HG03280 (cell line): ENCODE measurements at regions not wholly inside any gene's neighbourhood (a gene's known extent, or its start where the extent isn't known, plus 50 kb on each side); places are given as distances from the start of the nearest gene placed in this dataset.

Experiments
- ATAC-seq: cut with Tn5 transposase; IDR thresholded peaks from one replicate; pipeline ENCODE4 v1.9.1; 2021; ENCODE audit warnings: mild to moderate bottlenecking, moderate library complexity; ENCODE audit not compliant: unreplicated experiment

GRCh38 chr2:217031445-217031844, 171.6 kb upstream of the TNP1 start:
- no peak for ATAC-seq

DNA sequence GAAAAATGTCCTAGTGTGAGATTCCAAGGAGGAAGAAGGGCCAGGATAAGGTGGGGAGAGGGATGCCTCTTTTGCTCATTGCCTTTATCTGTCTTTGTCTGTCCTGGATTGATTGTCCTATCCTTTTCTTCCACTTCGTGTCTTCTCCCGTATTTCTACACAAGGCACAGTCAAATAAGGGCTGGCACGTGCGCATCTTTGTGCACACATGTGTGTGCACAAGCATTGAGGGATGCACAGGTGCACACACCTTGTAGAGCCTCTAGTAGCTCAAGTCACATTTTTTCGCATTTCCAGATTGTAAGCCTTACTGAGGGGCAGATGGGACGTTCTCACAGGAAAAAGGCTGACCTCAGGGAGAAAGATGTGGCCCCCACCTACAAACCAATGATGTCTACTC, 170.2 kb upstream of the TNP1 start:
- no peak for ATAC-seq

DNA sequence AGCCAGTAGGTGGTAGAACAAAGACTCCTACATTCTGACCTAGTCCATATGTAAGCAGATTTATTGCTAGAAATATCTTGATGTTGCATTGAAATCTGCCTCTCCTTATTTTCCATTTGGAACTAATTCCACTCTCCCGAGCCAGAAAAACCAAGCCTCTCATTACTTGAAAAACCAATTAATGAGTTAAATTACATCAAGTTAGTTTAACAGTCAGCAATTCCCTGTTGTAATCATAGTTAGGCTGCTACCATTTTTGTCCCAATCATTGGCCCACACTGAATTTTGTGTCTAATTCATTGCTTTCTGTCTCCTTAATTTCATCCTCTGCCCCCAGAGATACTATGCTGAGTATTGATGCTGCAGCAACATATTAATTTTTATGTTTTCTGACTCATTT, 168.3 kb upstream of the TNP1 start:
- ATAC-seq: no peak

DNA sequence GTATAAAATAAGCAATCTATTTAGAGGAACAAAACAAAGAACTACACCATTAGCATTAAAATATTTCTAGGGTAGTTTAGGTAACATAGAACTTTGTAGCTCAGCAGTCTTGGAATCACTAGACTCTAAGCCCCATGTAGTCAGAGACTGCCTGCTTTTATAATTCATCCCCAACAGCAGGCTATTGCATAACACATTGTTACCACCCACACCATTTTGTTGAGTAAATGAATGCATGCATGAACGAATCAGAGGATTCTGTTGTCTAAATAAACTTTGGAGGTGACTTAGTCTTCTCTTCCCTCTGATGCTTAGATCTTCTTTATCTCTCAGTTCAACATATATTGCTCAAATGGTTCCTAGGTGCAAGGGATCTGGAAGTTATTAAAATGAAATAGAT, 167.6 kb upstream of the TNP1 start:
- ATAC-seq: no peak

- no peak for ATAC-seq
Observed at GRCh38 chr2:217026569-217026968, 166.7 kb upstream of the TNP1 start.

DNA sequence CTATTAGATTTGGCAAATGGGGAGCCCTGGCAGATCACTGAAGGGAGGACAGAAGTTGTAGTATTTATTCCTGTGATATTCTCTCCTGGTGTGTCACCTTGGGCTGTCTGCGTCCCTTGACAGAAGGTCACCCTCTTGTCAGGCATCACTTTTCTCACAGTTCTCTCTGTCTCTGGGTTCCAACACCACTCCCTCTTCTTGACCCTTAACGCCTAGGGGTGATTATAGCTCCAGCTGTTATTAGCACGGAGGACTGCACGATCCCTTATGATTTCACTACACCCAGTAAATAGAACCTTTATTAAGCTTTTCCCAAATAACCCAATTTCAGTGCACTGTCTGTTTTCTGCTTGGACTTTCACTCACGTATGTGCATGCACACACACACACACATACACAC, 166.3 kb upstream of the TNP1 start:
- ATAC-seq: no peak

DNA sequence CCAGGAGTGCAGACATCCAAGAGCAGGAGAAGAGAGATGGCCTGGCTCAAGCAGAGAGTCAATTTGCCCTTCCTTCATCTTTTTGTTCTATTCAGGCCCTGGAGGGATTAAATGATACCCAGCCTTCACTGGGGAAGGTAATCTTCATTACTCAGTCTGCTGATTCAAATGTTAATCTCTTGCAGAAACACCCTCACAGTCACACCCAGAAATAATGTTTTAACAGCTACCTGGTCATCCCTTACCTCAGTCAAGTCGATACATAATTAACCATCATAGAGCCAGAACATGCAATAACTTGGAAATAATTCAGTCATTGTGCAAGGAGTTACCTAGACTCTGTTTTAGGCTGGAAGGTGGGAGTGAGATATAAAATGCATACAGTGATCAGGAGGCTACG, 163.7 kb upstream of the TNP1 start:
- no peak for ATAC-seq

DNA sequence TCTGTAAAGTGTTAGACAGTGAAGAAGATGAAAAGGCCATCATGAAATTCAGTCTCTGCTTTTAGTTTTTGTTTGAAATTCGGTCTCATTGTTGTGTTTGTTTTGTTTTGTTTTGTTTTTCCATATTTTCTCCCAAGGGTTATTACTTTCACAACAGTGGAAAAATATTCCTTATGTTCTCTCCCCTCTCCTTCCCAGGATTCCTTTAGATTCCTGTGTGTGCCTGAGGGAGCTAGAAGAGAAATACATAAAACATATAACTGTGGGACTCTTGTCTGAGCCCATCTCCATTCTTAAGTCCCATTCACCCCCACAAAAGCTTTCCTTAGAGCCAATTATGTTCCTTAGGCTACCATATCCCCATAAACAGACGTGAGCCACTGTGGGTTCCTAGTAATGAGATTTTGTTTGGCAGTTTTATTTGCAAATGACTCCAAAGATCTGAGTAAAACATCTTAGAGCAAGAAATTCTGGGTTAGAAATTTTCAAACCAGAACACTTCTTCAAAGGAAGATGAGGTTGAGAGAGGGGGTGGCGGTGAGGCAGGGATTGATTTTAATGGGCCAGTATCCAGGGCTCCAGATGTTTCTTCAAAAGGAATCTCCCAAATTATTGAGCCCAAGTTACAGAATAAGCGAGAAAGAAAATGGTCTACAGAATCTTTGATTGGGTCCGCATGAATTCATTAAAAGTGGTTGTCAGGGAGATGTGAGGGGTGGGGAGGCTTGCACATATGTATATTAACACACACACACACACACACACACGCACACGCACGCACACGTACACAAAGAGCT, 157.8 kb upstream of the TNP1 start:
- ATAC-seq: no peak

DNA sequence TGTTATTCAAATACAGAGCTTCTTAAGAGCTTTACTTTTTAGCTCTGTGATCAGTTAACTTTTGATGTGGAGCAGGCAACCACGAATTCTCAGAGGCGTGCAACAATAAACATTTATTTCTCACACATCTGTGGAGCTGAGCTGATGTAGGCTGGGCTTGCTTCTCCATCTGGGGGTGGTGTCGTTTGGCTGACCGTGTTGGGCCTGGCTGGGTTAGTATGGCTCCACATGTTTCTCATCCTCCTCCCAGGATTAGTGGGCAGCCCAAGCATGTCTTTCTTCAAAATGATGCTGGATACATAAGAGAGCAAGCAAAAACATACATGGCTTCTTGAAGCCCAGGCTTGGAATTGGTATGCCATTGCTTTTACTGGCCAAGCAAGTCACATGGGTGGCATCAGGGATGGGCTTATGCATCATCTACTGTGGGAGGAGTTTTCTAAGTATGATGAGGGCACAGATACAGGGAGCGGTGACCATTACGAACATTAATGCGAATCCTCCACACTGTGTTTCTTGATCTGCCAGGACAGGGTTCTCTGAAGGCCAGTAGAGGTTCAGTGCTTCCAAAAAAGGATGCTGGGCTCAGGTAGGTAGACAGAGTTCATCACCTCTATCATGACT, 157.0 kb upstream of the TNP1 start:
- no peak for ATAC-seq

GRCh38 chr2:217014328-217015105, 154.7 kb upstream of the TNP1 start:
- no peak for ATAC-seq

GRCh38 chr2:217013926-217014325, 154.1 kb upstream of the TNP1 start:
- ATAC-seq: no peak

DNA sequence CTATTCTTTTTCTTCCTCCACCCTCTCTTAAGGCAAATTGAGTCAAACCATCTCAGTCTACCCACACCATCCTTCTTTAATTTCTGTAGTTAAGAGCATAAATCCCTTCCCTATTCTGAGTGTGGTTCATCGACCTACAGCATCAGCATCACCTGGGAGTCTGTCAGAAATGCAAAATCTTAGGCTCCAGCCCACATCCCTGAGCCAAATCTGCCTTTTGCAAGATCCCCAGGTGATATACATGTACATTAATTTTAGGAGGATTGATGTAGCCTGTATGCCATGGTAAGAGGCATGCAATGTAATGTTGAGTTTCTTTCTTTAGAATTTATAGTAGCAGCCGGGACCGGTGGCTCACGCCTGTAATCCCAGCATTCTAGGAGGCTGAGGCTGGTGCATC, 151.7 kb upstream of the TNP1 start:
- no peak for ATAC-seq

GRCh38 chr2:217010173-217010572, 150.3 kb upstream of the TNP1 start:
- no peak for ATAC-seq

GRCh38 chr2:217008794-217009193, 148.9 kb upstream of the TNP1 start:
- no peak for ATAC-seq

DNA sequence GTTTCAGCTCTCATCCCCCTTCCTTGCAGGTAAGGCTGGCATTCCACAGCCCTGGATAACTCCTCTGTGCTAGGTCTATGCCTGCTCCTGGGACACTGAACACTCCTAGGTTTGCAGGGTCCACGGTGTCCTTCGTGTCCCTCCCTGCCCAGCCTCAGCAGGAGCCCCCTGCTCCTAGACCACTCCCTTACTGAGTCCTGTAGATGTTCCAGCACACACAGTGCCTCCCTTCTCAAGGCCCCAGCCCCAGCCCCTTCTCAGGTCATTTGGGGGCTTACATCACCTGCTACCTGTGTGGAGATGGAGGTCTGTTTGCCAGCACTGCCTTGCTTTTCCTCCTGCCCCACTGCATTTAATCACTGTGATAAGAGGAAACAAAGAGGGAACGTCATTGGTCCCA, 146.4 kb upstream of the TNP1 start:
- no peak for ATAC-seq

DNA sequence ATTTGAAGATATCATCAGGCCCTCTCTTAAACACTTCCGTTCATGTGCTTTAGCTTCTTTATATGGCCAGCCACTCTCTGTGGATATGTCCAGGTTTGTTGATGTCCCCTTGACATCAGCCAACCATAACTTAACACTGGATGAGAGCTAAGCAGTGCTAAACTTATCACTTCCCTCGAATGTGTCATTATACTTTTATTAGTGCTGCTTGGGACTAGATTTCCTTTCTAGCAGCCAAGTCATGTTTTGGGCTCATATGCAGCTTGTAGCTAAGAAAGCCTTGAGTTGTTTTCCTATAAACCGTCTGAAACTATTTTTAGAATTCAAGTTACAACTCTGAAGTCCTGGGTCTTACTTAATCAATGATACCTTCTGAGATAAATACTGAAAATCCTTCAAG, 144.8 kb upstream of the TNP1 start:
- ATAC-seq: no peak

- ATAC-seq: no peak
Observed at GRCh38 chr2:217001740-217002139, 141.9 kb upstream of the TNP1 start.

DNA sequence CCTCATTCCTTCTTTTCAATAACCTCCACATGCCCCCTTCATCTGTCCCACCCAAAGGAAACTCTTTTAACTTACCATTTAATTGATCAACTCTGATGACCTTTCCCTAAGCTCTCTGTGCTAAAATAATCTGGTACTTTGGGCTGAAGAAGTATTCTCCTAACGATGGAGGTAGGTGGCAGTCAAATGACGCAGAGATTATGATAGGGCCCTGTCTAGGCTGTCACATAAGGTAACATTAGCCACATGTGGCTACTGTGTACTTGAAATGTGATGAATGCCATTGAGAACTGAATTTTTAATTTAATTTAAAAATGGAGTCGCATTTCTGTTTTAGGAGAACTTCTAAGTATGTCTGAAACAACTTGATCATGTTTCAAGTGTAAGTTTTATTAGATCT, 140.5 kb upstream of the TNP1 start:
- no peak for ATAC-seq

- ATAC-seq: no peak
Observed at GRCh38 chr2:216996279-216996845, 136.5 kb upstream of the TNP1 start.

DNA sequence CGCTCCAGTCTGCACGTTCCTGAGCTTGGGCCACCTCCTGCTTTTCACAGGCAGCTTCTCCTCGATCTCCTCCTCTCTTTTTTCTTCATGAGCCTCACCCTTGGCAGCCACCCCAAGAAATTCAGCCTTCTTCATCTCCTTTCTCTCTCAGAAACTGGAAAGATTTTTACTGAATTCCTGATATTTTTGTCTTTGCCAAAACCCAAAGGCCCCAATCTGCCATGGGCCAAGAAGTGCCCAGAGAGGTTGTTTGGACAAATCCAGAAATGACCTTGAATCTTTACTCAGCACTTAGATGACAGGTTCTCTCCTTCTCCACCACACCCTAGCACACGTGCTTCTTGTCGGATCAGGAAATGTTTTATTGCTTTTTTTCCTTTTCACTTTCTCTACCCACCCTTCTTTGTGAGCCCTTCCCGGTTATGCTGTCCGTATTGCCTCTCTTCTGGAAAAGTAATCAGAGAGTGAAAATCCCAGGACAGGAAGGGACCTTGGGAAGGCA, 134.5 kb upstream of the TNP1 start:
- ATAC-seq: no peak

DNA sequence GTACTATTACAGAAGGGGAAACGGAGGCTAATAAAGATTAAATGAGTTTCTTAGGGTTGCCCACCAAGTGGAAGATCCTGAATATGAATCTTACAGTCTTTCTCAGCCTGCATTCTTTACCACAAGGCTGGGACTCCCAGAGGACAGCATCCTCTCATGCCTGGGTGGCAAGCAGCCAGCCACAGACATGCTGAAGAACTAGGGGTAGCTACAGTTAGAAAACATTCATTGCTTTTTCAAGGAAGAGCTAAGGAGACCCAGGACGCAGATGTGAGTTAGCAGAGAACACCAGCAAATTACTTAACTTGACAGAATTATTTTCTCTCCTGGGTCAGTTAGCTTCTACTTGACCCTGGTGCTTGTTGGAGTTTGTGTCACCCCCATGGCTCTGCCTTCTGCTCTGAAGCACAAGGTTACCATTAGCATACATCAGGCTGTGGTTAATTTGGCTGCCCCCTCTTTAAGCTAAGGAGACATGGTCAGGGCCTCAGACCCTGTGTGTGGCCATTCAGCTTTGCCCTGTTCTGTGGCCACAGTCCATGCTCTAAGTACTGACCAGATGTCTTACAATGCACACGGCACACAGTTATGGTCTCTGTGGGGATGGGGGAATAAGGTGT, 132.3 kb upstream of the TNP1 start:
- ATAC-seq: no peak
